ENCODE measurements at regions not wholly inside any gene's neighbourhood (a gene's known extent, or its start where the extent isn't known, plus 50 kb on each side); places are given as distances from the start of the nearest gene placed in this dataset.
"Not testable (repeated sequence)": the region's sequence is repeated elsewhere in the genome, so short reads cannot be mapped to it uniquely, and the experiment has no call there.

DNA sequence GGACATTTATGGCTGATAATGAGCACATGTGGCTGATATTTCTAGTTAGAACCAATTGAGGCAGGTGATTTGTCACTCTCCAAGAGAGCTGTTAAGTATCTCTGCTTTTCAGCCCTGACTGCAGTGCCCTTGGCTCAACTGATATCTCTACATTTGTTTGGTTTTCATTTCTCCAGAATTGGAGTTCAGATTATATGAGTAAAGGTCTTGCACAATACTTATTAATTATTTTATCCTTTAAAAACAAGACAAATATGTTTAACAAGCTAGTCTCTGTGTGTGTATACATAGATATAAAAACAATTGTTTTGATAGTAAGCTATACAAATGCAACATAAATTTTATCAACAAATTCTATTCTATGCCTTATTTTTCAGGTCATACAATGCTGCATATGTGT is 105.2 kb downstream of the BRMS1L start:
- no peak for TF ChIP-seq TAF1 (IDR thresholded peaks at IDR 0.05; ENCODE audit: borderline replicate concordance, low read depth, low read length)
- no peak for TF ChIP-seq POLR2AphosphoS5 (IDR thresholded peaks at IDR 0.05; ENCODE audit: low read depth, low read length)
- TF ChIP-seq POLR2A (IDR thresholded peaks at IDR 0.05; ENCODE audit: low read depth, low read length): no peak
- DNase-seq (ENCODE audit: insufficient read length): no peak
- no peak for FAIRE-seq

DNA sequence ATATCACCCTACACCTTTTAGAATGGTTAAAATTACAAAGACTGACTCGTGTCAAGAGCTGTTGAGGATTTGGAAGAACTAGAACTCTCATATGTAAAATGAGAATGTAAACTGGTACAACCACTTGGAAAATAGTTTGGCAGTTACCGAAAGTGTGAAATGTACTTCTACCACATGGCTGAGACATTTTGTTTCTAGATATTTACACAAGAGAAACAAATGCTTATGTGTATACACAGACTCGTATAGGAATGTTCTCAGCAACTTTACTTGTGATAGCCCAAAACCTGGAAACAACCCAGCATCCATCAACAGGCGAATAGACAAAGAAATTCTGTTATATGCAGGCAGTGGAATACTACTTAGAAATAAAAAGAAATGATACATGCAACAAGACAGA is 103.0 kb downstream of the BRMS1L start:
- no peak for TF ChIP-seq TAF1 (IDR thresholded peaks at IDR 0.05; ENCODE audit: borderline replicate concordance, low read depth, low read length)
- no peak for TF ChIP-seq POLR2AphosphoS5 (IDR thresholded peaks at IDR 0.05; ENCODE audit: low read depth, low read length)
- no peak for TF ChIP-seq POLR2A (IDR thresholded peaks at IDR 0.05; ENCODE audit: low read depth, low read length)
- no peak for DNase-seq (ENCODE audit: insufficient read length)
- no peak for FAIRE-seq

DNA sequence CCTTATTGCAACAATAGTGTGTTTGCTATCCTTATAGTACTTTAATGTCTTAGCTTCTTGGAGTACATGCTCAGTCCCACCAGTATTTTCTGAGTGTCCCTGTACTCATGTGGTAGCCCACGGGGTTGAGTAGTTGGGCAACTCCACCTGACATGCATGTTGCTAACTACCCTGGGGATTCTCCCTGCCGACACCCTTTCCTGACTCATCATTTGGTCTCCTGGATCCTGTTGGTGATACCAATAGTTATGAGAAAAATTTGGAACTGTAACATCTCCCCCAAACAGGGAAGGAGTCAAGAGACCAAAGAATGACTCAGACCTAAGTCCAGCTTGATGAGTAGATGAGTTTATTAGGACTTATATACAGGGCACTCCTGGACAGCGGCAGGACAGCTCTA is 101.6 kb downstream of the BRMS1L start:
- TF ChIP-seq POLR2AphosphoS5 (IDR thresholded peaks at IDR 0.05; ENCODE audit: low read depth, low read length): no peak
- no peak for TF ChIP-seq TAF1 (IDR thresholded peaks at IDR 0.05; ENCODE audit: borderline replicate concordance, low read depth, low read length)
- TF ChIP-seq POLR2A (IDR thresholded peaks at IDR 0.05; ENCODE audit: low read depth, low read length): no peak
- no peak for FAIRE-seq
- no peak for DNase-seq (ENCODE audit: insufficient read length)

DNA sequence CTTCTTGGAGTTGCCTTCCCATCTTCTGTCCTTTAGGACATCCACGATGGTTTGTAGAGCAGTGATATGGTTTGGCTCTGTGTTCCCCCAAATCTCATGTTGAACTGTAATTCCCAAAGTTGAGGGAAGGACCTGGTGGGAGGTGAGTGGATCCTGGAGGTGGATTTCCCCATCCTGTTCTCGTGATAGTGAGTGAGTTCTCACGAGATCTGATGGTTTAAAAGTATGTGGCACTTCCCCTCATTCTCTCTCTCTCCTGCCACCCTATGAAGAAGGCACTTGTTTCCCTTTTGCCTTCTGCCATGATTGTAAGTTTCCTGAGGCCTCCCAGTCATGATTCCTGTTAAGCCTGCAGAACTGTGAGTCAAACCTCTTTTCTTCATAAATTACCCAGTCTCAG is 99.2 kb downstream of the BRMS1L start:
- TF ChIP-seq POLR2A (IDR thresholded peaks at IDR 0.05; ENCODE audit: low read depth, low read length) (no peak), TAF1 (IDR thresholded peaks at IDR 0.05; ENCODE audit: borderline replicate concordance, low read depth, low read length) (no peak), POLR2AphosphoS5 (IDR thresholded peaks at IDR 0.05; ENCODE audit: low read depth, low read length) (no peak)
- DNase-seq (ENCODE audit: insufficient read length) (no peak), FAIRE-seq (no peak)

DNA sequence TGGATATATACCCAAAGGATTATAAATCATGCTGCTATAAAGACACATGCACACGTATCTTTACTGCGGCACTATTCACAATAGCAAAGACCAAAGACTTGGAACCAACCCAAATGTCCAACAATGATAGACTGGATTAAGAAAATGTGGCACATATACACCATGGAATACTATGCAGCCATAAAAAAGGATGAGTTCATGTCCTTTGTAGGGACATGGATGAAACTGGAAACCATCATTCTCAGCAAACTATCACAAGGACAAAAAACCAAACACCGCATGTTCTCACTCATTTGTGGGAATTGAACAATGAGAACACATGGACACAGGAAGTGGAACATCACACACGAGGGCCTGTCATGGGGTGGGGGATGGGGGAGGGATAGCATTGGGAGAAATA is 96.5 kb downstream of the BRMS1L start:
- not testable (repeated sequence) for DNase-seq (ENCODE audit: insufficient read length); FAIRE-seq

DNA sequence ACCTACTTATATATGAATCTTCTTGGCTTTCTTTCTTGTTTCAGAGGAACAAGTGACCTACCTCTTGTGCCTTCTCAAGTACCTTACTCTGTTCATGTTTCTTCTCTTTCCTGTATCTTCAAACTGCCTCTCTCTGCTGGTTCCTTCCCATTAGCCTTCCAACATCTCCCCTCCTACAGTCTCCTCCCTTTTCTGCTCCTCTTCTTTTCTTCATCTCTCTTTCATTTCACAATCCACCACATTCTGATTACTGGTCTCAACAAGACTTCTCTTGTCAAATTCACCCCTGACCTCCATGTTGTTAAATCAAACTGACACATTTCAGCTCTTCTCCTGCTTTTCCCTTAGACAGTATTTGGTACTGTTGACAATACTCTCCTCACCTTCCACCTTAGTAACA is 95.6 kb downstream of the BRMS1L start:
- DNase-seq (ENCODE audit: insufficient read length) (no peak), FAIRE-seq (no peak)
- TF ChIP-seq POLR2AphosphoS5 (IDR thresholded peaks at IDR 0.05; ENCODE audit: low read depth, low read length) (no peak), TAF1 (IDR thresholded peaks at IDR 0.05; ENCODE audit: borderline replicate concordance, low read depth, low read length) (no peak), POLR2A (IDR thresholded peaks at IDR 0.05; ENCODE audit: low read depth, low read length) (no peak)

All from GM12892 (cell line).